ENCODE measurements at regions not wholly inside any gene's neighbourhood (a gene's known extent, or its start where the extent isn't known, plus 50 kb on each side); places are given as distances from the start of the nearest gene placed in this dataset.

GRCh38 chr5:160906090-160906489 is 54.1 kb upstream of the ATP10B start:
- TF ChIP-seq, protein P1, sequence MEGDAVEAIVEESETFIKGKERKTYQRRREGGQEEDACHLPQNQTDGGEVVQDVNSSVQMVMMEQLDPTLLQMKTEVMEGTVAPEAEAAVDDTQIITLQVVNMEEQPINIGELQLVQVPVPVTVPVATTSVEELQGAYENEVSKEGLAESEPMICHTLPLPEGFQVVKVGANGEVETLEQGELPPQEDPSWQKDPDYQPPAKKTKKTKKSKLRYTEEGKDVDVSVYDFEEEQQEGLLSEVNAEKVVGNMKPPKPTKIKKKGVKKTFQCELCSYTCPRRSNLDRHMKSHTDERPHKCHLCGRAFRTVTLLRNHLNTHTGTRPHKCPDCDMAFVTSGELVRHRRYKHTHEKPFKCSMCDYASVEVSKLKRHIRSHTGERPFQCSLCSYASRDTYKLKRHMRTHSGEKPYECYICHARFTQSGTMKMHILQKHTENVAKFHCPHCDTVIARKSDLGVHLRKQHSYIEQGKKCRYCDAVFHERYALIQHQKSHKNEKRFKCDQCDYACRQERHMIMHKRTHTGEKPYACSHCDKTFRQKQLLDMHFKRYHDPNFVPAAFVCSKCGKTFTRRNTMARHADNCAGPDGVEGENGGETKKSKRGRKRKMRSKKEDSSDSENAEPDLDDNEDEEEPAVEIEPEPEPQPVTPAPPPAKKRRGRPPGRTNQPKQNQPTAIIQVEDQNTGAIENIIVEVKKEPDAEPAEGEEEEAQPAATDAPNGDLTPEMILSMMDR (IDR thresholded peaks at IDR 0.05; ENCODE audit: poor library complexity), result no peak
- TF ChIP-seq EZH2 (IDR thresholded peaks at IDR 0.05; ENCODE audit: borderline replicate concordance), result no peak
